Body of pancreas (tissue), 4 donors: ENCODE measurements at regions not wholly inside any gene's neighbourhood (a gene's known extent, or its start where the extent isn't known, plus 50 kb on each side); places are given as distances from the start of the nearest gene placed in this dataset.
A peak's percentile ranks its signal among the peaks of the same experiment; 100 is the strongest.

Experiments used
- ATAC-seq: fragments of 150-250 bp; one replicate; pipeline ENCODE4 v1.9.1; 2016
- DNase-seq, 4 donors: peaks; one replicate each; pipeline ENCODE4 v3.0.0-alpha.2; 2019
- H3K27ac ChIP-seq, 4 donors: fragments of 200-600 bp; sonication (generic); 1 replicate in 3 of 4; 2 replicates in 1 of 4; pipeline versions ENCODE4 v1.5.1 to v1.6.1; 2016 to 2019; ENCODE audit warnings: mild to moderate bottlenecking in 1 of 4, mixed read lengths in 1 of 4, moderate library complexity in 1 of 4
- H3K27me3 ChIP-seq, 2 donors: fragments of 200-600 bp; sonication (generic); one replicate each; pipeline ENCODE4 v1.6.0; 2016; ENCODE audit warnings: mild to moderate bottlenecking in 1 of 2
- H3K36me3 ChIP-seq, 2 donors: fragments of 200-600 bp; sonication (generic); replicated peaks in 1 of 2; 2 replicates each; pipeline ENCODE4 v1.5.1; 2016; ENCODE audit warnings: low read depth in 2 of 2; ENCODE audit not compliant: insufficient read depth in 1 of 2
- H3K4me1 ChIP-seq: fragments of 200-600 bp; sonication (generic); one replicate; pipeline ENCODE4 v1.6.0; 2016
- H3K4me3 ChIP-seq, 2 donors: fragments of 200-600 bp; sonication (generic); 1 replicate in 1 of 2; 2 replicates in 1 of 2; pipeline ENCODE4 v1.5.1; 2016 to 2019
- H3K9me3 ChIP-seq, 3 donors: fragments of 200-600 bp; sonication (generic); 1 replicate in 2 of 3; 2 replicates in 1 of 3; pipeline ENCODE4 v1.5.1; 2016
- CTCF ChIP-seq, 7 experiments: fragments of 450-650 bp in 4 of 7; fragments of 200-600 bp in 3 of 7; sonication (generic) in 3 of 7; IDR thresholded peaks; one replicate each; pipeline ENCODE4 v1.5.1; 2016 to 2019; ENCODE audit warnings: antibody characterized with exemption in 7 of 7
- POLR2A ChIP-seq, 3 donors: fragments of 450-650 bp; IDR thresholded peaks; one replicate each; pipeline ENCODE4 v1.6.1; 2016; ENCODE audit warnings: antibody characterized with exemption in 3 of 3, mild to moderate bottlenecking in 2 of 3
- WGBS, 2 donors: methylation state at CpG; one replicate each; pipeline ENCODE4 v1.1.5; 2017; 5-methylcytosine and 5-hydroxymethylcytosine counted together
- intact Hi-C: fragments of 100-400 bp; cut with DNase I; formaldehyde crosslinking; loops from one replicate; pipeline ENCODE4 v1.15.1; 2023

GRCh38 chr5:77893225-77893860 is 117.2 kb upstream of the TBCA start:
- Histone ChIP-seq H3K4me1 (no peaks in the 10 kb centered on the region), H3K9me3 (no peaks in the 10 kb centered on the region), H3K27ac (no peak overlapping the region), H3K27me3 (no peaks in the 10 kb centered on the region), H3K36me3 (no peaks in the 10 kb centered on the region), H3K4me3 (no peak overlapping the region)
- ATAC-seq, result no peak
- TF ChIP-seq CTCF (IDR thresholded peaks at IDR 0.05) (no peak), POLR2A (IDR thresholded peaks at IDR 0.05) (no peak)
- intact Hi-C loops, result no loop called here
- peak in 1 of 4 donors; percentile 44 for DNase-seq
- WGBS, 2 donors, result 75 to 83% methylated on average over 3 of the region's 3 CpGs

GRCh38 chr5:77892061-77893010 is 116.2 kb upstream of the TBCA start:
- H3K9me3 ChIP-seq, result no peaks in the 10 kb centered on the region
- H3K4me3 ChIP-seq, result no peak overlapping the region
- H3K27ac ChIP-seq, result no peak overlapping the region
- no peaks in the 10 kb centered on the region for H3K4me1 ChIP-seq
- intact Hi-C loops, result no loop called here
- TF ChIP-seq CTCF (IDR thresholded peaks at IDR 0.05) (no peak), POLR2A (IDR thresholded peaks at IDR 0.05) (no peak)
- no peak for ATAC-seq
- no peak for DNase-seq
- WGBS, 2 donors, result 61 to 69% methylated on average over 12 of the region's 12 CpGs
- H3K27me3 ChIP-seq, result no peaks in the 10 kb centered on the region
- no peaks in the 10 kb centered on the region for H3K36me3 ChIP-seq

GRCh38 chr5:77885519-77885918 is 109.4 kb upstream of the TBCA start:
- no peaks in the 10 kb centered on the region for H3K9me3 ChIP-seq
- no peak overlapping the region for H3K4me3 ChIP-seq
- ATAC-seq (no peak), DNase-seq (no peak)
- no peaks in the 10 kb centered on the region for H3K4me1 ChIP-seq
- intact Hi-C loops, result no loop called here
- no peak overlapping the region for H3K27ac ChIP-seq
- H3K36me3 ChIP-seq, result no peaks in the 10 kb centered on the region
- TF ChIP-seq POLR2A (IDR thresholded peaks at IDR 0.05) (no peak), CTCF (IDR thresholded peaks at IDR 0.05) (no peak)
- 60 to 61% methylated on average over 4 of the region's 4 CpGs for WGBS, 2 donors
- no peaks in the 10 kb centered on the region for H3K27me3 ChIP-seq

GRCh38 chr5:77882670-77883257 is 106.6 kb upstream of the TBCA start:
- intact Hi-C loops, result no loop called here
- no peaks in the 10 kb centered on the region for H3K36me3 ChIP-seq
- no peak overlapping the region for H3K27ac ChIP-seq
- no peaks in the 10 kb centered on the region for H3K27me3 ChIP-seq
- no peaks in the 10 kb centered on the region for H3K4me1 ChIP-seq
- H3K4me3 ChIP-seq, result no peak overlapping the region
- no peak for DNase-seq
- no peaks in the 10 kb centered on the region for H3K9me3 ChIP-seq
- TF ChIP-seq CTCF (IDR thresholded peaks at IDR 0.05) (no peak), POLR2A (IDR thresholded peaks at IDR 0.05) (no peak)
- no peak for ATAC-seq
- 79 to 93% methylated on average over 6 of the region's 6 CpGs for WGBS, 2 donors
